Neutrophil (primary cell): ENCODE measurements at regions not wholly inside any gene's neighbourhood (a gene's known extent, or its start where the extent isn't known, plus 50 kb on each side); places are given as distances from the start of the nearest gene placed in this dataset.

Source experiments
- H3K27ac ChIP-seq: fragments of 200-600 bp; sonication (generic); 2 replicates; pipeline ENCODE4 v1.5.1; 2016; ENCODE audit warnings: mild to moderate bottlenecking, moderate library complexity
- H3K27me3 ChIP-seq: fragments of 200-600 bp; sonication (generic); 2 replicates; pipeline ENCODE4 v1.6.0; 2016; ENCODE audit warnings: mild to moderate bottlenecking
- H3K36me3 ChIP-seq: fragments of 200-600 bp; sonication (generic); 2 replicates; pipeline ENCODE4 v1.5.1; 2017
- H3K4me1 ChIP-seq, 2 experiments: fragments of 200-600 bp in 1 of 2; sonication (generic) in 1 of 2; 1 replicate in 1 of 2; 2 replicates in 1 of 2; pipeline versions ENCODE4 v1.5.1 to v1.6.1; 2013 to 2016; ENCODE audit warnings: low read depth in 1 of 2, low read length in 1 of 2, mild to moderate bottlenecking in 1 of 2, moderate library complexity in 1 of 2; ENCODE audit not compliant: control insufficient read depth in 1 of 2, insufficient read depth in 1 of 2
- H3K4me3 ChIP-seq, 2 experiments: fragments of 200-600 bp in 1 of 2; sonication (generic) in 1 of 2; 1 replicate in 1 of 2; 2 replicates in 1 of 2; pipeline ENCODE4 v1.5.1; 2013 to 2016; ENCODE audit warnings: low read depth in 1 of 2, low read length in 1 of 2, mild to moderate bottlenecking in 1 of 2, moderate library complexity in 1 of 2
- H3K9me3 ChIP-seq: fragments of 200-600 bp; sonication (generic); 2 replicates; pipeline ENCODE4 v1.5.1; 2016
- CTCF ChIP-seq: fragments of 200-600 bp; sonication (generic); IDR thresholded peaks from 2 replicates; pipeline ENCODE4 v1.5.1; 2016; ENCODE audit warnings: antibody characterized with exemption

GRCh38 chr22:47250995-47251765, 488.7 kb downstream of the TBC1D22A start:
- no peak for TF ChIP-seq CTCF
- H3K36me3 ChIP-seq, result no peaks in the 10 kb centered on the region
- no peaks in the 10 kb centered on the region for H3K4me1 ChIP-seq
- H3K4me3 ChIP-seq, result no peak overlapping the region
- no peaks in the 10 kb centered on the region for H3K9me3 ChIP-seq
- no peaks in the 10 kb centered on the region for H3K27me3 ChIP-seq
- no peak overlapping the region for H3K27ac ChIP-seq

- no peaks in the 10 kb centered on the region for H3K4me1 ChIP-seq
- no peaks in the 10 kb centered on the region for H3K27me3 ChIP-seq
- TF ChIP-seq CTCF, result no peak
These were observed 487.0 kb downstream of the TBC1D22A start for GRCh38 chr22:47249370-47249928.

GRCh38 chr22:47248925-47249324, 486.5 kb downstream of the TBC1D22A start:
- Histone ChIP-seq H3K4me1 (no peaks in the 10 kb centered on the region), H3K27ac (no peak overlapping the region), H3K27me3 (no peaks in the 10 kb centered on the region), H3K36me3 (no peaks in the 10 kb centered on the region), H3K4me3 (no peak overlapping the region), H3K9me3 (no peaks in the 10 kb centered on the region)
- TF ChIP-seq CTCF, result no peak

More at GRCh38 chr22:47249370-47249928, 487.0 kb downstream of the TBC1D22A start:
- no peak overlapping the region for H3K27ac ChIP-seq
- H3K9me3 ChIP-seq, result no peaks in the 10 kb centered on the region
- H3K4me3 ChIP-seq, result no peak overlapping the region
- H3K36me3 ChIP-seq, result no peaks in the 10 kb centered on the region

- Histone ChIP-seq H3K36me3 (no peaks in the 10 kb centered on the region), H3K4me1 (no peaks in the 10 kb centered on the region), H3K27me3 (no peaks in the 10 kb centered on the region), H3K9me3 (no peaks in the 10 kb centered on the region), H3K4me3 (no peak overlapping the region), H3K27ac (no peak overlapping the region)
- TF ChIP-seq CTCF, result no peak
These were observed 485.3 kb downstream of the TBC1D22A start for GRCh38 chr22:47247579-47248240.

- TF ChIP-seq CTCF, result no peak
- no peaks in the 10 kb centered on the region for H3K27me3 ChIP-seq
- H3K27ac ChIP-seq, result no peak overlapping the region
- no peak overlapping the region for H3K4me3 ChIP-seq
- no peaks in the 10 kb centered on the region for H3K36me3 ChIP-seq
- no peaks in the 10 kb centered on the region for H3K4me1 ChIP-seq
- no peaks in the 10 kb centered on the region for H3K9me3 ChIP-seq
These were observed 483.3 kb downstream of the TBC1D22A start for GRCh38 chr22:47245786-47246185.
